SK-N-SH treated with all-trans-retinoic acid at 6 μM for 48 hours (cell line): ENCODE measurements at regions not wholly inside any gene's neighbourhood (a gene's known extent, or its start where the extent isn't known, plus 50 kb on each side); places are given as distances from the start of the nearest gene placed in this dataset.

Experiments used
- ATAC-seq: fragments of 200-7000 bp; cut with Tn5 transposase; 3 replicates; pipeline ENCODE4 v1.9.1; 2020; ENCODE audit warnings: mild to moderate bottlenecking, moderate library complexity
- ARNTL ChIP-seq: fragments of 450-650 bp; formaldehyde crosslinking; IDR thresholded peaks from 2 replicates; pipeline ENCODE4 v1.5.0; 2020; ENCODE audit warnings: low read depth, mild to moderate bottlenecking, moderate library complexity, borderline replicate concordance
- BACH2 ChIP-seq: fragments of 250-450 bp; sonication (Bioruptor Pico); IDR thresholded peaks from 2 replicates; pipeline ENCODE4 v1.9.0; 2021; ENCODE audit warnings: mild to moderate bottlenecking, borderline replicate concordance
- CSDC2 ChIP-seq: fragments of 250-450 bp; sonication (Bioruptor Pico); IDR thresholded peaks from 2 replicates; pipeline ENCODE4 v1.5.0; 2020; ENCODE audit warnings: mild to moderate bottlenecking, moderate library complexity
- ESRRG ChIP-seq: fragments of 250-450 bp; sonication (Bioruptor Pico); IDR thresholded peaks from 2 replicates; pipeline ENCODE4 v1.6.1; 2021; ENCODE audit warnings: mild to moderate bottlenecking
- GLIS3 ChIP-seq: fragments of 250-450 bp; sonication (Bioruptor Pico); IDR thresholded peaks from 2 replicates; pipeline ENCODE4 v1.5.0; 2020; ENCODE audit warnings: mild to moderate bottlenecking, moderate library complexity
- ISL1 ChIP-seq: fragments of 250-450 bp; sonication (Bioruptor Pico); IDR thresholded peaks from 2 replicates; pipeline ENCODE4 v2.1.2; 2022; ENCODE audit warnings: mild to moderate bottlenecking, moderate library complexity
- OSR1 ChIP-seq: fragments of 250-450 bp; sonication (Bioruptor Pico); IDR thresholded peaks from 2 replicates; pipeline ENCODE4 v1.8.0; 2022; ENCODE audit warnings: moderate library complexity, mild to moderate bottlenecking, inconsistent platforms
- PPARA ChIP-seq: fragments of 250-450 bp; sonication (Bioruptor Pico); IDR thresholded peaks from 2 replicates; pipeline ENCODE4 v1.5.0; 2020; ENCODE audit warnings: mild to moderate bottlenecking, borderline replicate concordance
- RARB ChIP-seq: fragments of 250-450 bp; sonication (Bioruptor Pico); IDR thresholded peaks from 2 replicates; pipeline ENCODE4 v1.8.0; 2021; ENCODE audit warnings: mild to moderate bottlenecking, moderate library complexity
- SNAI2 ChIP-seq: fragments of 250-450 bp; sonication (Bioruptor Pico); IDR thresholded peaks from 2 replicates; pipeline ENCODE4 v1.5.0; 2020; ENCODE audit warnings: mild to moderate bottlenecking, moderate library complexity
- TCF4 ChIP-seq: fragments of 250-450 bp; sonication (Bioruptor Pico); IDR thresholded peaks from 2 replicates; pipeline ENCODE4 v1.8.0; 2021; ENCODE audit warnings: mild to moderate bottlenecking, moderate library complexity, borderline replicate concordance
- TOX ChIP-seq: fragments of 250-450 bp; sonication (Bioruptor Pico); IDR thresholded peaks from 2 replicates; pipeline ENCODE4 v1.8.0; 2021; ENCODE audit warnings: mild to moderate bottlenecking, moderate library complexity, borderline replicate concordance
- ZC3H10 ChIP-seq: fragments of 250-450 bp; sonication (Bioruptor Pico); IDR thresholded peaks from 2 replicates; pipeline ENCODE4 v1.5.1; 2021; ENCODE audit warnings: mild to moderate bottlenecking, moderate library complexity
- ZFP3 ChIP-seq: fragments of 250-450 bp; sonication (Bioruptor Pico); IDR thresholded peaks from 2 replicates; pipeline ENCODE4 v1.5.0; 2020; ENCODE audit warnings: mild to moderate bottlenecking, moderate library complexity
- ZFP30 ChIP-seq: fragments of 450-650 bp; formaldehyde crosslinking; IDR thresholded peaks from 2 replicates; pipeline ENCODE4 v1.5.0; 2022; ENCODE audit warnings: mild to moderate bottlenecking, moderate library complexity
- ZNF70 ChIP-seq: fragments of 450-650 bp; formaldehyde crosslinking; IDR thresholded peaks from 2 replicates; pipeline ENCODE4 v1.5.0; 2020; ENCODE audit warnings: mild to moderate bottlenecking, moderate library complexity
- ZNF8 ChIP-seq: fragments of 450-650 bp; formaldehyde crosslinking; IDR thresholded peaks from 2 replicates; pipeline ENCODE4 v1.5.0; 2020; ENCODE audit warnings: mild to moderate bottlenecking, moderate library complexity
- TF ChIP-seq, protein P1 (sequence below): fragments of 250-450 bp; sonication (Bioruptor Pico); IDR thresholded peaks from 2 replicates; pipeline ENCODE4 v1.5.1; 2021; ENCODE audit warnings: mild to moderate bottlenecking, moderate library complexity
- TF ChIP-seq, protein P2 (sequence below): fragments of 250-450 bp; sonication (Bioruptor Pico); IDR thresholded peaks from 2 replicates; pipeline ENCODE4 v1.5.1; 2020; ENCODE audit warnings: low read depth, mild to moderate bottlenecking, moderate library complexity
- TF ChIP-seq, protein P3 (sequence below): fragments of 250-450 bp; sonication (Bioruptor Pico); IDR thresholded peaks from 2 replicates; pipeline ENCODE4 v1.8.0; 2020; ENCODE audit warnings: mild to moderate bottlenecking, moderate library complexity, borderline replicate concordance
- TF ChIP-seq, protein P4 (sequence below): fragments of 250-450 bp; sonication (Bioruptor Pico); IDR thresholded peaks from 2 replicates; pipeline ENCODE4 v1.8.0; 2021; ENCODE audit warnings: low read depth, mild to moderate bottlenecking, moderate library complexity, borderline replicate concordance

DNA sequence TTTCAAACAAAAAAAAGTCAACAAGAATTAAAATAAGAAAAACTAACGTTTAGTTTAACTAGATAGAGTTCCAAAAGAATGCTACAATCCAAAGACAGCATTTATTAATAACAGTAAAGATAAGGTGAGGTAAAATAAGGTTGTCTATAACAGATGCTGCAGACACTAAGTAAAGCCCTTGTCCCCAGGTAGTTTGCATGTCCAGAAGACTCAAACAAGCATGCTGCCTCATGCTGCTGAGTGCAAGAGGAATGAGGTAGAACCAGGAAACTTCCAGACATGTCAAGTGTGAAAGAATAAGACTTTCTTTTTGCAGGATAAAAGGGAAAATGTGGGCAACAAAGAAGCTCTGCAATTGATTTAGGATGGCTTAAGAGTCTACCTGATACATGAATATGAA is 439.2 kb downstream of the PLOD2 start:
- TF ChIP-seq TOX (CRISPR knock-in tag) = no peak
- no peak for TF ChIP-seq BACH2 (CRISPR knock-in tag)
- no peak for TF ChIP-seq PPARA (CRISPR knock-in tag)
- TF ChIP-seq CSDC2 (CRISPR knock-in tag) = no peak
- no peak for TF ChIP-seq ZNF70
- no peak for TF ChIP-seq ZNF8 (CRISPR knock-in tag)
- TF ChIP-seq ISL1 (CRISPR knock-in tag) = no peak
- TF ChIP-seq OSR1 = no peak
- no peak for TF ChIP-seq ESRRG (CRISPR knock-in tag)
- no peak for TF ChIP-seq ZC3H10
- no peak for ATAC-seq

DNA sequence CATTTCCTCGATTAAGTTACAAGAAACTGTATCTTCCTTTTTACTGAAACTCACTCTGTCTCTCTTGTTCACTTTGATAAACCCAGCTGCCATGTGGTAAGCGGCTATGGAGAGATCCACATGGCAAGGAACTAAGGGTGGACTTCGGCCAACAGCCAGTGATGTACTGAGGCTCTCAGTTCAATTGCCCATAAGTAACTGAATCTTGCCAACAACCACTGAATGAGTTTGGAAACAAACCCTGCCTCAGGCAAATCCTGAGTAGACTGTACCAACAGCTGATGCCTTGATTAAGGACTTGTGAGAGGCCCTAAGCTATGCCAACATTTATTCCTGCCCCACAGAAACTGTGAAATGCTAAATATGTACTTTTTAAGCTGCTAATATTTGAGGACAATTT is 433.5 kb downstream of the PLOD2 start:
- no peak for ATAC-seq
- TF ChIP-seq ESRRG (CRISPR knock-in tag) = no peak
- TF ChIP-seq RARB (CRISPR knock-in tag) = no peak
- TF ChIP-seq, protein P1, sequence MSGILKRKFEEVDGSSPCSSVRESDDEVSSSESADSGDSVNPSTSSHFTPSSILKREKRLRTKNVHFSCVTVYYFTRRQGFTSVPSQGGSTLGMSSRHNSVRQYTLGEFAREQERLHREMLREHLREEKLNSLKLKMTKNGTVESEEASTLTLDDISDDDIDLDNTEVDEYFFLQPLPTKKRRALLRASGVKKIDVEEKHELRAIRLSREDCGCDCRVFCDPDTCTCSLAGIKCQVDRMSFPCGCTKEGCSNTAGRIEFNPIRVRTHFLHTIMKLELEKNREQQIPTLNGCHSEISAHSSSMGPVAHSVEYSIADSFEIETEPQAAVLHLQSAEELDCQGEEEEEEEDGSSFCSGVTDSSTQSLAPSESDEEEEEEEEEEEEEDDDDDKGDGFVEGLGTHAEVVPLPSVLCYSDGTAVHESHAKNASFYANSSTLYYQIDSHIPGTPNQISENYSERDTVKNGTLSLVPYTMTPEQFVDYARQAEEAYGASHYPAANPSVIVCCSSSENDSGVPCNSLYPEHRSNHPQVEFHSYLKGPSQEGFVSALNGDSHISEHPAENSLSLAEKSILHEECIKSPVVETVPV (CRISPR knock-in tag) = no peak
- TF ChIP-seq CSDC2 (CRISPR knock-in tag) = no peak

DNA sequence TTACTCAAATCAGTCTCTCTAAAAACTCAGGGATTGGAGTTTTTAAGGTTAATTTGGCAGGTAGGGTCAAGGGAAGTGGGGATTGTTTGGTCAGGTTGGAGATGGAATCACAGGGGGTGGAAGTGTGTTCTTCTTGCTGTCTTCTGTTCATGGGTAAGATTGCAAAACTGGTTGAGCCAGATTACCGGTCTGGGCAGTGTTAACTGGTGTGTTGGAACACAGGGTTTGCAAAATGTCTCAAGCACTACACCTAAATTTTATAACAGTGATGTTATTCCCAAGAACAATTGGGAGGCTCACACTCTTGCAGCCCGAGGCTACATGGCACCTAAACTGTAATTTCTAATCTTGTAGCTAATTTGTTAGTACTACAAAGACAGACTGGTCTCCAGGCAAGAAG is 425.4 kb downstream of the PLOD2 start:
- TF ChIP-seq, protein P2, sequence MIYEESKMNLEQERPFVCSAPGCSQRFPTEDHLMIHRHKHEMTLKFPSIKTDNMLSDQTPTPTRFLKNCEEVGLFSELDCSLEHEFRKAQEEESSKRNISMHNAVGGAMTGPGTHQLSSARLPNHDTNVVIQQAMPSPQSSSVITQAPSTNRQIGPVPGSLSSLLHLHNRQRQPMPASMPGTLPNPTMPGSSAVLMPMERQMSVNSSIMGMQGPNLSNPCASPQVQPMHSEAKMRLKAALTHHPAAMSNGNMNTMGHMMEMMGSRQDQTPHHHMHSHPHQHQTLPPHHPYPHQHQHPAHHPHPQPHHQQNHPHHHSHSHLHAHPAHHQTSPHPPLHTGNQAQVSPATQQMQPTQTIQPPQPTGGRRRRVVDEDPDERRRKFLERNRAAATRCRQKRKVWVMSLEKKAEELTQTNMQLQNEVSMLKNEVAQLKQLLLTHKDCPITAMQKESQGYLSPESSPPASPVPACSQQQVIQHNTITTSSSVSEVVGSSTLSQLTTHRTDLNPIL (CRISPR knock-in tag) = no peak
- TF ChIP-seq CSDC2 (CRISPR knock-in tag) = no peak
- TF ChIP-seq ZNF70 = no peak
- TF ChIP-seq, protein P1 (CRISPR knock-in tag) = no peak
- no peak for TF ChIP-seq PPARA (CRISPR knock-in tag)
- TF ChIP-seq, protein P3, sequence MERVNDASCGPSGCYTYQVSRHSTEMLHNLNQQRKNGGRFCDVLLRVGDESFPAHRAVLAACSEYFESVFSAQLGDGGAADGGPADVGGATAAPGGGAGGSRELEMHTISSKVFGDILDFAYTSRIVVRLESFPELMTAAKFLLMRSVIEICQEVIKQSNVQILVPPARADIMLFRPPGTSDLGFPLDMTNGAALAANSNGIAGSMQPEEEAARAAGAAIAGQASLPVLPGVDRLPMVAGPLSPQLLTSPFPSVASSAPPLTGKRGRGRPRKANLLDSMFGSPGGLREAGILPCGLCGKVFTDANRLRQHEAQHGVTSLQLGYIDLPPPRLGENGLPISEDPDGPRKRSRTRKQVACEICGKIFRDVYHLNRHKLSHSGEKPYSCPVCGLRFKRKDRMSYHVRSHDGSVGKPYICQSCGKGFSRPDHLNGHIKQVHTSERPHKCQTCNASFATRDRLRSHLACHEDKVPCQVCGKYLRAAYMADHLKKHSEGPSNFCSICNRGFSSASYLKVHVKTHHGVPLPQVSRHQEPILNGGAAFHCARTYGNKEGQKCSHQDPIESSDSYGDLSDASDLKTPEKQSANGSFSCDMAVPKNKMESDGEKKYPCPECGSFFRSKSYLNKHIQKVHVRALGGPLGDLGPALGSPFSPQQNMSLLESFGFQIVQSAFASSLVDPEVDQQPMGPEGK (CRISPR knock-in tag) = no peak
- TF ChIP-seq BACH2 (CRISPR knock-in tag) = no peak
- TF ChIP-seq, protein P4, sequence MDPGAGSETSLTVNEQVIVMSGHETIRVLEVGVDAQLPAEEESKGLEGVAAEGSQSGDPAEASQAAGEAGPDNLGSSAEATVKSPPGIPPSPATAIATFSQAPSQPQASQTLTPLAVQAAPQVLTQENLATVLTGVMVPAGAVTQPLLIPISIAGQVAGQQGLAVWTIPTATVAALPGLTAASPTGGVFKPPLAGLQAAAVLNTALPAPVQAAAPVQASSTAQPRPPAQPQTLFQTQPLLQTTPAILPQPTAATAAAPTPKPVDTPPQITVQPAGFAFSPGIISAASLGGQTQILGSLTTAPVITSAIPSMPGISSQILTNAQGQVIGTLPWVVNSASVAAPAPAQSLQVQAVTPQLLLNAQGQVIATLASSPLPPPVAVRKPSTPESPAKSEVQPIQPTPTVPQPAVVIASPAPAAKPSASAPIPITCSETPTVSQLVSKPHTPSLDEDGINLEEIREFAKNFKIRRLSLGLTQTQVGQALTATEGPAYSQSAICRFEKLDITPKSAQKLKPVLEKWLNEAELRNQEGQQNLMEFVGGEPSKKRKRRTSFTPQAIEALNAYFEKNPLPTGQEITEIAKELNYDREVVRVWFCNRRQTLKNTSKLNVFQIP (CRISPR knock-in tag) = no peak
- no peak for TF ChIP-seq GLIS3
- no peak for TF ChIP-seq ZFP3 (CRISPR knock-in tag)
- TF ChIP-seq ARNTL (CRISPR knock-in tag) = no peak
- no peak for TF ChIP-seq ZC3H10
- TF ChIP-seq TOX (CRISPR knock-in tag) = no peak
- no peak for TF ChIP-seq ZFP30 (CRISPR knock-in tag)
- TF ChIP-seq SNAI2 = no peak
- TF ChIP-seq, all 23 proteins: peak for 0
- no peak for ATAC-seq

DNA sequence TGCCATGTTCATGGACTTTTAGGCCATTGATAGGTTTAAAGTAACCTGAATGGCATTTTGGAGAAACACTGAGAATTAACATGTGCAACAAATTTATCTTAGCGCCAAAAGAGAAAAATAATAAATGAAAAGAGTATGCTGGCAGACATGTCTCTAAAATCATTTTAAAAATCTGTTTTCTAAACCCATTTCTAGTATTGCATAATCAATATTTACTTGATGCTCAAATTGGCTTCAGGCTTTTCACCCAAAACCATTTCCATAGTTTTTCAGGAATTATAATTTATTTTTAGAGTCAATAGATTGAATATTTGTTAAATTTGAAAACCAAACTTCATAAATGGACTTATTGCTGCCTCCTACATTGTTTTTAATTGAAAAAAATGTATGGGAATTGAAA is 423.0 kb downstream of the PLOD2 start:
- no peak for ATAC-seq
- TF ChIP-seq GLIS3 = no peak
- TF ChIP-seq TOX (CRISPR knock-in tag) = no peak
- no peak for TF ChIP-seq ESRRG (CRISPR knock-in tag)
- no peak for TF ChIP-seq BACH2 (CRISPR knock-in tag)
- no peak for TF ChIP-seq SNAI2
- no peak for TF ChIP-seq PPARA (CRISPR knock-in tag)
- TF ChIP-seq ISL1 (CRISPR knock-in tag) = no peak
- TF ChIP-seq CSDC2 (CRISPR knock-in tag) = no peak
- TF ChIP-seq ZNF8 (CRISPR knock-in tag) = no peak
- TF ChIP-seq, protein P2 (CRISPR knock-in tag) = no peak
- TF ChIP-seq, protein P1 (CRISPR knock-in tag) = no peak
- no peak for TF ChIP-seq ZNF70
- TF ChIP-seq, protein P3 (CRISPR knock-in tag) = no peak
- no peak for TF ChIP-seq TCF4 (CRISPR knock-in tag)
- TF ChIP-seq RARB (CRISPR knock-in tag) = no peak
- no peak for TF ChIP-seq OSR1
